ENCODE measurements at regions not wholly inside any gene's neighbourhood (a gene's known extent, or its start where the extent isn't known, plus 50 kb on each side); places are given as distances from the start of the nearest gene placed in this dataset.

DNA sequence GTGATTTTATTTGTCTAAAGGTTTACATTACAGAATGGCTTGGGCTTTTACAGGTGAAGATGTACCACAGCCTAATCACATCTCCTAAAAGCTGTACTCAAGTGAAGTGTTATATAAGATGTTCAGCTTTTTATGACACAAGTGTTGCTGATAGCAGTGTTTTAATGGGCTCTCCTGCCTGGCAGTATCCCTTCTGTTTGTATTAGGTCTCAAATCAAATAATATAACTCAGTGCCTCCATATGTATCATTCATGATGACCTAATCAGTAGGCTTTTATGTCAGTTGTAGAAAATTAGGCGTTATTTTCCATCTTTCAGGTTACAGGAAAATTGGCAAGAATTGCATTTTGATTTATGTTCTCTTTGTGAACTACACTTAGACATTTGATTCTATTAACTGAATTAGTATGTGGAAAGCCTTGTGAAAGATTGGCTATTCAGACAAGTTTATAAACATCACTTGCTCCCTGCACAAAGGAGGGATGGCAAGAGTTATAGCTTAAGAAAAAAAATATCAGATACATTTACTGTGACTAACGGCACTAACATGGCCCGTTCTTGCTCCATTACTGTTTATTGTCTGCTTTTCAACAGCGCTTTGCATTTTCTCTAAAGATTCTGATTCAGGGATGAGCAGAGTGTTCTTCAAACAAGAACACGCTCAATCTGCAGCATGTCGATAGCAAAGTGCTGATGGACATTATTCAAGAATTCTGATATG, 143.7 kb upstream of the DIO2 start:
- ATAC-seq (no peak), DNase-seq (no peak)
- Histone ChIP-seq H3K36me3 (ENCODE audit: insufficient read depth in 1 of 2, low read depth in 1 of 2) (no peaks in the 10 kb centered on the region), H3K9me3 (no peaks in the 10 kb centered on the region), H3K4me3 (no peak overlapping the region), H3K4me1 (no peaks in the 10 kb centered on the region), H3K27ac (no peak overlapping the region), H3K27me3 (ENCODE audit: insufficient read depth in 3 of 3, low read length in 2 of 3) (no peaks in the 10 kb centered on the region)
- intact Hi-C loops (cut with DNase I), result no loop called here
- TF ChIP-seq, protein P1, sequence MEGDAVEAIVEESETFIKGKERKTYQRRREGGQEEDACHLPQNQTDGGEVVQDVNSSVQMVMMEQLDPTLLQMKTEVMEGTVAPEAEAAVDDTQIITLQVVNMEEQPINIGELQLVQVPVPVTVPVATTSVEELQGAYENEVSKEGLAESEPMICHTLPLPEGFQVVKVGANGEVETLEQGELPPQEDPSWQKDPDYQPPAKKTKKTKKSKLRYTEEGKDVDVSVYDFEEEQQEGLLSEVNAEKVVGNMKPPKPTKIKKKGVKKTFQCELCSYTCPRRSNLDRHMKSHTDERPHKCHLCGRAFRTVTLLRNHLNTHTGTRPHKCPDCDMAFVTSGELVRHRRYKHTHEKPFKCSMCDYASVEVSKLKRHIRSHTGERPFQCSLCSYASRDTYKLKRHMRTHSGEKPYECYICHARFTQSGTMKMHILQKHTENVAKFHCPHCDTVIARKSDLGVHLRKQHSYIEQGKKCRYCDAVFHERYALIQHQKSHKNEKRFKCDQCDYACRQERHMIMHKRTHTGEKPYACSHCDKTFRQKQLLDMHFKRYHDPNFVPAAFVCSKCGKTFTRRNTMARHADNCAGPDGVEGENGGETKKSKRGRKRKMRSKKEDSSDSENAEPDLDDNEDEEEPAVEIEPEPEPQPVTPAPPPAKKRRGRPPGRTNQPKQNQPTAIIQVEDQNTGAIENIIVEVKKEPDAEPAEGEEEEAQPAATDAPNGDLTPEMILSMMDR (IDR thresholded peaks at IDR 0.05), result no peak
- 63 to 71% (median 68%) methylated on average over 6 of the region's 6 CpGs for WGBS, 3 donors

DNA sequence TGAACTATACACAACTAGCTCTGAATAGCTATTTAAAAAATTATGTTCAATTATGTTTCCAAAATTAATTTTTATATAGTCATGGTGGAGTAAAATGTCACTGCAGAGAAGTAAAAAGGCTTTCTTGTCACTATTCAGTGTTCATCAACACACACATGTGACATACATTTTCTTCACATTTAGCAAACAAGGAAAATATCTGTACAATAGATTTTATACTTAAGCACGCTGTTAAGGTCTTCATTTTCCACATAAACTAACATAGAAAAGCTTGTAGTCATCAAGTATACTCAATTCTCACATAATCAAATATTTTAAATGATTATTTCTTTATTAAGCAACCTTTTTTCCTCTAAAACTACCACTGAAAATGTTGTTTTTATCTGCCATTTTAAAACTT, 141.2 kb upstream of the DIO2 start:
- H3K9me3 ChIP-seq, result no peaks in the 10 kb centered on the region
- ATAC-seq, result no peak
- H3K27ac ChIP-seq, result no peak overlapping the region
- intact Hi-C loops (cut with DNase I), result no loop called here
- WGBS, 3 donors, result 91 to 100% (median 92%) methylated on average over 1 of the region's 1 CpG
- H3K4me1 ChIP-seq, result no peaks in the 10 kb centered on the region
- H3K4me3 ChIP-seq, result no peak overlapping the region
- DNase-seq, result no peak
- no peaks in the 10 kb centered on the region for H3K27me3 ChIP-seq (ENCODE audit: insufficient read depth in 3 of 3, low read length in 2 of 3)
- H3K36me3 ChIP-seq (ENCODE audit: insufficient read depth in 1 of 2, low read depth in 1 of 2), result no peaks in the 10 kb centered on the region
- TF ChIP-seq, protein P1 (IDR thresholded peaks at IDR 0.05), result no peak

DNA sequence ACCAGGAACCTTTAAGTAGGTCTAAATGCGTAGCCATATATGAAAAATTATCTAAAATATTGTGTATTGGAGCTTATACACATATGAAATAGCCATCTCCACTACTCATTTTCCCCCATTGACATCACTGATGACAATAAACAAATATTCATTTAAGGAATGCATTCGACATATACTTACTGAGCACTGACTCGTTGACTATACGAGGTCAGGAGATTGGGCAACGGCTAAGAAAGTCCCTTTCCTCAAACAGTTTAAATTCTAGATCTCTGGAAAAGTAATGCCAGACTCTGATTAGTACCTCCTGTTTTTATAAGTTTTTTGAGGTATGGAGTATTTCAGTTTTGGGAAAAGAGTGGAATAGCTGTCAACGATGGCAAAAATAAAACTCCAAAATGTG, 139.4 kb upstream of the DIO2 start:
- ATAC-seq (no peak), DNase-seq (no peak)
- H3K36me3 ChIP-seq (ENCODE audit: insufficient read depth in 1 of 2, low read depth in 1 of 2), result no peaks in the 10 kb centered on the region
- TF ChIP-seq, protein P1 (IDR thresholded peaks at IDR 0.05), result no peak
- intact Hi-C loops (cut with DNase I), result no loop called here
- WGBS, 3 donors, result 86 to 92% (median 90%) methylated on average over 6 of the region's 6 CpGs
- no peak overlapping the region for H3K4me3 ChIP-seq
- H3K27me3 ChIP-seq (ENCODE audit: insufficient read depth in 3 of 3, low read length in 2 of 3), result no peaks in the 10 kb centered on the region
- no peaks in the 10 kb centered on the region for H3K9me3 ChIP-seq
- no peak overlapping the region for H3K27ac ChIP-seq
- H3K4me1 ChIP-seq, result no peaks in the 10 kb centered on the region

DNA sequence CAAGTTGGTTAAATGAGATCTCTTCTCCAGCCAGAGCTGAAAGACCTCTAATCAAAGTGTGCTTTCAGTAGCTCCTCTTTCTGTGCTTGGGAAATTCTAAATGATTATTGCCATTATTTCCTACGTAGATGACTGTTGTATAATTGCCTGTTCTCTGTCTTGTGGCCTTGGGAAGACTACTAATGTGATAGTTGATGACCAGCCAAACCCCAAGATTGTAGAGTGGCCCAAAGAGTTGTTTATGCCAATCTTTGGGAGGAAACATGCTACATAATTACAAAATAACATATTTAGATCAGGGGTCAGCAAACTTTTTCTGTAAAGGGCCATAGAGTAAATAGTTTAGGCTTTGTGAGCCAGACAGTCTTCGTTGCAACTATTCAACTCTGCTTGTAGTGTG, 135.1 kb upstream of the DIO2 start:
- DNase-seq (no peak), ATAC-seq (no peak)
- Histone ChIP-seq H3K36me3 (ENCODE audit: insufficient read depth in 1 of 2, low read depth in 1 of 2) (no peaks in the 10 kb centered on the region), H3K4me3 (no peak overlapping the region), H3K27ac (no peak overlapping the region), H3K27me3 (ENCODE audit: insufficient read depth in 3 of 3, low read length in 2 of 3) (no peaks in the 10 kb centered on the region), H3K4me1 (no peaks in the 10 kb centered on the region), H3K9me3 (no peaks in the 10 kb centered on the region)
- intact Hi-C loops (cut with DNase I), result no loop called here
- TF ChIP-seq, protein P1 (IDR thresholded peaks at IDR 0.05), result no peak
- WGBS, 3 donors, result 73 to 84% (median 78%) methylated on average over 2 of the region's 2 CpGs

DNA sequence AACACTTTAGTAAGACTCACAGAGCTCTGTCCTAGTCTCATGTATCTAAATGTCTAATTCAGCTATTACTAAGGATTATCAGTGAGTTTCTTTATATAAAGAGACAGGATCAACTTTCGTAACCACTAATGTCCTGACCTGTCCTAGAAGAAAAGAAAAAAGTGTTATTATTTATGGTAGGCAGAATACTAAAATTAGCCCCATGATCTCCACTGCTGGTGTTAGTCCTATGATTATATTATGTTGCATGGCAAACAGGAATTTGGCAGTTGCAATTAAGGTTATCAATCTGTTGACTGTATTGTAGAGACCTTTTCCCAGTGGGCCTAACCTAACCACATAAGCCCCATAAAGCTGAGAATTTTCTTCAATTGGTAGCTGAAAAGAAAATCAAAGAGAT, 132.9 kb upstream of the DIO2 start:
- DNase-seq (no peak), ATAC-seq (peak in 2 of 4 donors; percentile 50 to 63)
- Histone ChIP-seq H3K4me1 (no peaks in the 10 kb centered on the region), H3K9me3 (no peaks in the 10 kb centered on the region), H3K27ac (no peak overlapping the region), H3K36me3 (ENCODE audit: insufficient read depth in 1 of 2, low read depth in 1 of 2) (no peaks in the 10 kb centered on the region), H3K4me3 (no peak overlapping the region), H3K27me3 (ENCODE audit: insufficient read depth in 3 of 3, low read length in 2 of 3) (no peaks in the 10 kb centered on the region)
- WGBS, 3 donors, result 47 to 52% (median 50%) methylated on average over 1 of the region's 1 CpG
- intact Hi-C loops (cut with DNase I), result no loop called here
- TF ChIP-seq, protein P1 (IDR thresholded peaks at IDR 0.05), result no peak
